Effector memory CD4-positive, alpha-beta T cell (primary cell): ENCODE measurements at regions not wholly inside any gene's neighbourhood (a gene's known extent, or its start where the extent isn't known, plus 50 kb on each side); places are given as distances from the start of the nearest gene placed in this dataset.

Experiments used
- DNase-seq, 3 donors: peaks; one replicate each; pipeline ENCODE4 v3.0.0-alpha.2; 2020
- H3K27ac ChIP-seq: 2 replicates; pipeline ENCODE4 v1.7.0; 2013; ENCODE audit warnings: mild to moderate bottlenecking, low read length, moderate library complexity; ENCODE audit not compliant: insufficient read depth, poor library complexity, severe bottlenecking
- H3K27me3 ChIP-seq: replicated peaks from 2 replicates; pipeline ENCODE4 v1.7.0; 2013; ENCODE audit warnings: mild to moderate bottlenecking, low read length; ENCODE audit not compliant: insufficient read depth, control insufficient read depth, poor library complexity, severe bottlenecking
- H3K36me3 ChIP-seq: 2 replicates; pipeline ENCODE4 v1.7.0; 2013; ENCODE audit warnings: mild to moderate bottlenecking, low read length, moderate library complexity; ENCODE audit not compliant: control insufficient read depth, insufficient read depth
- H3K4me1 ChIP-seq: 2 replicates; pipeline ENCODE4 v1.7.0; 2013; ENCODE audit warnings: low read length, mild to moderate bottlenecking; ENCODE audit not compliant: control insufficient read depth, insufficient read depth, poor library complexity, severe bottlenecking
- H3K4me3 ChIP-seq: 2 replicates; pipeline ENCODE4 v1.7.0; 2013; ENCODE audit warnings: low read length, low read depth, mild to moderate bottlenecking; ENCODE audit not compliant: insufficient read depth, poor library complexity, severe bottlenecking
- H3K9me3 ChIP-seq: 2 replicates; pipeline ENCODE4 v1.7.0; 2013; ENCODE audit warnings: mild to moderate bottlenecking, low read length, moderate library complexity; ENCODE audit not compliant: control insufficient read depth

- Histone ChIP-seq H3K9me3 (no peaks in the 10 kb centered on the region), H3K4me1 (no peaks in the 10 kb centered on the region), H3K36me3 (no peaks in the 10 kb centered on the region), H3K4me3 (no peak overlapping the region), H3K27me3 (no peaks in the 10 kb centered on the region), H3K27ac (no peak overlapping the region)
- no peak for DNase-seq
These were observed 65.5 kb upstream of the MAP3K1 start for GRCh38 chr5:56749842-56750241.

GRCh38 chr5:56746553-56747339, 68.6 kb upstream of the MAP3K1 start:
- H3K27ac ChIP-seq: no peak overlapping the region
- no peaks in the 10 kb centered on the region for H3K4me1 ChIP-seq
- H3K36me3 ChIP-seq: no peaks in the 10 kb centered on the region
- no peak for DNase-seq
- no peaks in the 10 kb centered on the region for H3K9me3 ChIP-seq
- no peak overlapping the region for H3K4me3 ChIP-seq
- no peaks in the 10 kb centered on the region for H3K27me3 ChIP-seq

- no peaks in the 10 kb centered on the region for H3K36me3 ChIP-seq
- H3K4me3 ChIP-seq: no peak overlapping the region
- no peaks in the 10 kb centered on the region for H3K4me1 ChIP-seq
- no peaks in the 10 kb centered on the region for H3K27me3 ChIP-seq
- H3K27ac ChIP-seq: no peak overlapping the region
- no peak for DNase-seq
- no peaks in the 10 kb centered on the region for H3K9me3 ChIP-seq
These were observed 69.5 kb upstream of the MAP3K1 start for GRCh38 chr5:56745864-56746263.

GRCh38 chr5:56740868-56741267, 74.5 kb upstream of the MAP3K1 start:
- H3K4me3 ChIP-seq: no peak overlapping the region
- H3K9me3 ChIP-seq: no peaks in the 10 kb centered on the region
- no peaks in the 10 kb centered on the region for H3K36me3 ChIP-seq
- DNase-seq: no peak
- no peaks in the 10 kb centered on the region for H3K27me3 ChIP-seq
- H3K27ac ChIP-seq: no peak overlapping the region
- H3K4me1 ChIP-seq: peaks cover 21% of the 10 kb centered on the region

- no peaks in the 10 kb centered on the region for H3K36me3 ChIP-seq
- no peak overlapping the region for H3K27ac ChIP-seq
- H3K4me1 ChIP-seq: peaks cover 30% of the 10 kb centered on the region
- no peaks in the 10 kb centered on the region for H3K27me3 ChIP-seq
- no peak overlapping the region for H3K4me3 ChIP-seq
- no peak for DNase-seq
- no peaks in the 10 kb centered on the region for H3K9me3 ChIP-seq
These were observed 75.4 kb upstream of the MAP3K1 start for GRCh38 chr5:56739990-56740389.

GRCh38 chr5:56737951-56738606, 77.3 kb upstream of the MAP3K1 start:
- Histone ChIP-seq H3K4me1 (peaks cover 47% of the 10 kb centered on the region), H3K27me3 (no peaks in the 10 kb centered on the region), H3K4me3 (no peak overlapping the region), H3K27ac (peak overlapping the region; percentile 34), H3K9me3 (no peaks in the 10 kb centered on the region), H3K36me3 (no peaks in the 10 kb centered on the region)
- DNase-seq: no peak

- DNase-seq: peak in 1 of 3 donors; percentile 9
- Histone ChIP-seq H3K4me3 (no peak overlapping the region), H3K4me1 (peaks cover 47% of the 10 kb centered on the region)
These were observed 78.2 kb upstream of the MAP3K1 start for GRCh38 chr5:56737002-56737621.

GRCh38 chr5:56735849-56736641, 79.3 kb upstream of the MAP3K1 start:
- no peak for DNase-seq

More at GRCh38 chr5:56737002-56737621, 78.2 kb upstream of the MAP3K1 start:
- no peaks in the 10 kb centered on the region for H3K9me3 ChIP-seq
- H3K27ac ChIP-seq: peak overlapping the region; percentile 52
- no peaks in the 10 kb centered on the region for H3K36me3 ChIP-seq
- H3K27me3 ChIP-seq: no peaks in the 10 kb centered on the region

GRCh38 chr5:56734091-56734694, 81.2 kb upstream of the MAP3K1 start:
- Histone ChIP-seq H3K9me3 (no peaks in the 10 kb centered on the region), H3K36me3 (no peaks in the 10 kb centered on the region), H3K27me3 (no peaks in the 10 kb centered on the region), H3K27ac (no peak overlapping the region), H3K4me3 (no peak overlapping the region), H3K4me1 (peaks cover 49% of the 10 kb centered on the region)
- no peak for DNase-seq

More at GRCh38 chr5:56735849-56736641, 79.3 kb upstream of the MAP3K1 start:
- Histone ChIP-seq H3K27me3 (no peaks in the 10 kb centered on the region), H3K4me3 (peak overlapping the region; percentile 6), H3K4me1 (peaks cover 47% of the 10 kb centered on the region), H3K9me3 (no peaks in the 10 kb centered on the region), H3K36me3 (no peaks in the 10 kb centered on the region), H3K27ac (peak overlapping the region; percentile 52)
